GM18498 (cell line): ENCODE measurements at regions not wholly inside any gene's neighbourhood (a gene's known extent, or its start where the extent isn't known, plus 50 kb on each side); places are given as distances from the start of the nearest gene placed in this dataset.
"Not testable (repeated sequence)": the region's sequence is repeated elsewhere in the genome, so short reads cannot be mapped to it uniquely, and the experiment has no call there.

Experiments used
- ATAC-seq: cut with Tn5 transposase; IDR thresholded peaks from one replicate; pipeline ENCODE4 v1.9.1; 2021; ENCODE audit warnings: mild to moderate bottlenecking, moderate library complexity; ENCODE audit not compliant: unreplicated experiment

- no peak for ATAC-seq
These were observed 452.8 kb upstream of the ZEB2 start for GRCh38 chr2:144972676-144973075.

- ATAC-seq = no peak
These were observed 451.9 kb upstream of the ZEB2 start for GRCh38 chr2:144971786-144972335.

- ATAC-seq = not testable (repeated sequence)
These were observed 450.5 kb upstream of the ZEB2 start for GRCh38 chr2:144970410-144970809.

GRCh38 chr2:144969564-144969963 lies 449.6 kb upstream of the ZEB2 start:
- not testable (repeated sequence) for ATAC-seq

- ATAC-seq = no peak
These were observed 448.0 kb upstream of the ZEB2 start for GRCh38 chr2:144967961-144968360.

- no peak for ATAC-seq
These were observed 445.3 kb upstream of the ZEB2 start for GRCh38 chr2:144965172-144965571.

GRCh38 chr2:144963031-144963430 lies 443.1 kb upstream of the ZEB2 start:
- no peak for ATAC-seq

- no peak for ATAC-seq
These were observed 439.5 kb upstream of the ZEB2 start for GRCh38 chr2:144959416-144959815.

GRCh38 chr2:144950899-144951560 lies 431.1 kb upstream of the ZEB2 start:
- ATAC-seq = no peak

- ATAC-seq = no peak
These were observed 428.4 kb upstream of the ZEB2 start for GRCh38 chr2:144948205-144948855.

- ATAC-seq = no peak
These were observed 427.8 kb upstream of the ZEB2 start for GRCh38 chr2:144947709-144948037.

- ATAC-seq = no peak
These were observed 426.3 kb upstream of the ZEB2 start for GRCh38 chr2:144946263-144946662.

GRCh38 chr2:144944546-144945220 lies 424.8 kb upstream of the ZEB2 start:
- no peak for ATAC-seq

GRCh38 chr2:144943986-144944385 lies 424.1 kb upstream of the ZEB2 start:
- no peak for ATAC-seq

GRCh38 chr2:144943293-144943941 lies 423.5 kb upstream of the ZEB2 start:
- no peak for ATAC-seq

GRCh38 chr2:144942516-144943256 lies 422.8 kb upstream of the ZEB2 start:
- no peak for ATAC-seq

GRCh38 chr2:144941743-144942488 lies 422.0 kb upstream of the ZEB2 start:
- ATAC-seq = no peak

GRCh38 chr2:144939590-144939989 lies 419.7 kb upstream of the ZEB2 start:
- no peak for ATAC-seq

- no peak for ATAC-seq
These were observed 418.2 kb upstream of the ZEB2 start for GRCh38 chr2:144937910-144938709.
